ENCODE measurements at regions not wholly inside any gene's neighbourhood (a gene's known extent, or its start where the extent isn't known, plus 50 kb on each side); places are given as distances from the start of the nearest gene placed in this dataset.

DNA sequence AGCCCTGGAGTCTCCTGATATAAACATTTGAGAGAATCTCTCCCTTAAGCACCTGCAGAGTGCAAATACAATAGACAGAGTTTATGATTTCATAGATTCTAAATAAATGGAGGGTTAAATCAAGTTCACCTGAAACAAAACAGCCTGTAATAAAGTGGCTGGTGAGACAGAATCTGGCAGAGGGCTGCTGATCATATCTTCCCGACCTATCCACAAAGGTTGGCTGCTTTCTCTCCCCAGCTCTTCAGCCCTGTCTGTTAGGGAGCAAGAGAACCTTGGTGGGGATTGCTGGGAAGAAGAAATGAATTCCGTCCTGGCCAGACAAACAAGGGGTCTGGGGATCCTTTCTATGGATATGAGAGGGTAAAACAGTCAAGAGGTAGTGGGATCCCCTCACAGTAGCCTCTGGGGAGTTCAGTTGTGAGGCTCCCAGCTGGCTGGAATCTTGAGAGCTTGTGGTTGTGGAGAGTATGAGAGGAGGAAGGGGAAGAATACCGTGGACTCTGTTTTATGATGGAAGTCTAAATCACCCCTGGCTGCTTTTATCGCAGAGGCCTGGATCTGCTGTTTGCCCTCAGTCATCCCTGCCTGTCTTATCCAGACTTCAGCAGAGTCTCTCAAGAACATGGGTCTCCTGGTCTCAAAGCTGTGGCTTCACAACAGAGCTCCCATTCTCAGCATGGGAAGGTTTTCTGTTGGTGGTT, 451.3 kb downstream of the NTRK3 start:
- Histone ChIP-seq H3K4me2 (ENCODE audit: low read depth, low read length) (no peak overlapping the region), H4K20me1 (ENCODE audit: insufficient read depth, low read length) (no peaks in the 10 kb centered on the region), H2BK120ac (ENCODE audit: low read depth, low read length) (no peak overlapping the region), H3K79me1 (ENCODE audit: low read depth in 1 of 2, low read length in 2 of 2) (no peaks in the 10 kb centered on the region), H3K18ac (ENCODE audit: low read depth, low read length) (no peak overlapping the region), H2BK20ac (ENCODE audit: low read depth, low read length) (no peak overlapping the region), H2AK5ac (ENCODE audit: low read depth, low read length) (no peak overlapping the region), H3K36me3 (ENCODE audit: control insufficient read depth, insufficient read depth, low read length) (no peaks in the 10 kb centered on the region), H3K9me1 (ENCODE audit: insufficient read depth, low read length) (no peaks in the 10 kb centered on the region), H3K56ac (ENCODE audit: extremely low read depth, insufficient read depth, low read length) (no peak overlapping the region), H3K4ac (ENCODE audit: low read depth, low read length) (no peak overlapping the region), H2BK5ac (ENCODE audit: low read depth, low read length, poor library complexity, severe bottlenecking) (no peak overlapping the region), H3K23ac (ENCODE audit: low read depth, low read length) (no peak overlapping the region), H3K9ac (ENCODE audit: low read depth, low read length) (no peak overlapping the region), H3K9me3 (ENCODE audit: control insufficient read depth, insufficient read depth, low read length) (no peaks in the 10 kb centered on the region), H3K4me3 (ENCODE audit: insufficient read depth, low read depth, low read length) (no peak overlapping the region), H2AFZ (replicated peaks; ENCODE audit: low read length, poor library complexity) (no peak overlapping the region), H2AK9ac (replicated peaks; ENCODE audit: low read depth, low read length, poor library complexity) (no peak overlapping the region), H3K27me3 (ENCODE audit: control insufficient read depth, insufficient read depth, low read length) (peaks cover 2% of the 10 kb centered on the region; the same call in 1 of the 2 replicates), H3K27ac (ENCODE audit: insufficient read depth, low read length) (no peak overlapping the region), H3K14ac (replicated peaks; ENCODE audit: low read depth, low read length) (no peak overlapping the region), H3K4me1 (ENCODE audit: control insufficient read depth, insufficient read depth, low read length) (no peaks in the 10 kb centered on the region), H4K91ac (ENCODE audit: insufficient read depth, low read depth, low read length) (no peak overlapping the region), H2BK15ac (ENCODE audit: low read depth, low read length) (no peak overlapping the region), H4K8ac (ENCODE audit: low read depth in 2 of 2, low read length in 2 of 2) (no peak overlapping the region), H4K5ac (ENCODE audit: low read depth, low read length) (no peak overlapping the region)
- ChIA-PET POLR2A (ENCODE audit: unreplicated experiment) (no interaction called here), CTCF (interaction anchor here (0.6 kb wide), 1 partner anchor 125 kb away, joined by 3 read pairs; no protein-coding TSS in a partner anchor)
- ATAC-seq (ENCODE audit: low read depth), result no peak
- dilution Hi-C loops (cut with HindIII; ENCODE audit: low sequenced_read_pairs, unreplicated experiment) (no loop called here), intact Hi-C loops (cut with micrococcal nuclease) (no loop called here), in situ Hi-C loops (cut with MboI; ENCODE audit: low sequenced_read_pairs) (no loop called here)
- BruUV-seq (replicated peaks), result no TSS peak
- DNase-seq, result no peak
- no peak for TF ChIP-seq NFE2L2 (IDR thresholded peaks at IDR 0.05; ENCODE audit: low read depth, low read length)
- TF ChIP-seq RCOR1 (IDR thresholded peaks at IDR 0.05; ENCODE audit: insufficient replicate concordance, low read length), result no peak
- no peak for TF ChIP-seq MXI1 (IDR thresholded peaks at IDR 0.05; ENCODE audit: borderline replicate concordance, low read depth, low read length)
- TF ChIP-seq POLR2A (IDR thresholded peaks at IDR 0.05; ENCODE audit: low read depth, low read length), result no peak
- no CpG with 5 or more reads among the region's 4 CpGs for WGBS, 2 experiments (ENCODE audit: extremely low coverage in 2 of 2, insufficient read length in 1 of 2)
